ENCODE measurements at regions not wholly inside any gene's neighbourhood (a gene's known extent, or its start where the extent isn't known, plus 50 kb on each side); places are given as distances from the start of the nearest gene placed in this dataset.
"Not testable (repeated sequence)": the region's sequence is repeated elsewhere in the genome, so short reads cannot be mapped to it uniquely, and the experiment has no call there.

- FAIRE-seq = no peak
Observed at GRCh38 chr13:21228738-21229137, 52.3 kb downstream of the MRPL57 start.

- FAIRE-seq = no peak
Observed at GRCh38 chr13:21229241-21230024, 53.0 kb downstream of the MRPL57 start.

DNA sequence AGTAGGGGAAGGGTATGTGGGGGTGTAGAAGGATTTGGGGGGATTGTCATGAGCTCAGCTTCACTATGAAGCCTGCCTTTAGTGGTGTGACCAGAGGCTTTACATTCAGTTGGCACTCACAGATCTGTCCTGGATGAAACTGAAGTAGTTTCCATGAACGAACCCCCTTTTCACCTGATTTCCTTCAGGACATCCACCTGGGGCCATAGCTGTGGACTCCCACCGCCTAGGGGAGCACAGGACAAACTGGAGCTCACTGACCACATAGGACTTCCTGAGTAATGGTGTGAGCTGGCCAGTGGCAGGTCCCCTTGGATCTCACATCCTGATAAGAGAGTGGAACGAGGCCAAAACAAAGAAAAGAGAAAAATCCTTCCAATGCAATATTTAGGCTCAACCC lies 54.1 kb downstream of the MRPL57 start:
- no peak for FAIRE-seq

DNA sequence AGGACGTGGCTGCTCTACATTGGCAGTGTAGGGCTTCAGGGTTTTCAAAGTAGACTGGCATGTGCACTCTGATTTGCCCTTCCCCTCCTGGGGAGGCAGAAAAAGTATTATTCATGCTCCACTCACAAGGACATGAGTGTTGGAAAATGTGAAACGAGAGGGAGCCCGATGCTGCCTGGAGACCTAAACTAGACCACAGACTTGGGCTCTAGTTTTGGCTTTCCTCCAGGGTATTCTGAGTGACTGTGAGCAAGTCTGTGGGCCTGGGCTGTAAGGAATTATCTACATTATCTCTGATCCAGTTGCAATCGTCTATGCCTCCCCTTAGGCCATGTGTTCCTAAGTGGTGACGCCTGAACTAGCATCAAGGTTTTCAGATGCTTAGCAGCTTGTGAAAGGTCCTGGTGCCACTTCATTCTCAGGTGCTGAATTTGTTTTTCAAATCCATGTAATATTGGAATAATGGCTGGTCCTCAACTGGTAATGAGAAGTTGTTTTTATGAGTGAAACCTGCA lies 55.0 kb downstream of the MRPL57 start:
- no peak for FAIRE-seq

DNA sequence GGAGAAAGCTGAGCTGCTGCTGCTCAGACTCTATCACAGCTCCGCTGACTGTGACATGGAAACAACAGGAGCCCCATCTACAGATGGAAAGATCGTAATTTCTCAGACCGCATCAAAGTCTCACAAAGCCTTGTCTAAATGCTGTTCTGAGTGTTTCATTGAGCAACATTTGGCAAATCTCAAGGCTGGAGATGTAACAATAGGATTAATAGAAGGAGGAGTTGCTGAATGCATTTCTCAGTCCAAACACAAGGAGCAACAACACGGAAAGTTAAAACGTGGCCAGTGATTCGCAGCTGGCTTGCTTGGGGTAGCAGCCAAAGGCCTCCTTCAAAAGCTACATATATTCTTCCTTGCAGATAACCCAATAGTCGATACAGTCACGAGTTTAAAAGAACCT lies 55.7 kb downstream of the MRPL57 start:
- FAIRE-seq = no peak

GRCh38 chr13:21232599-21232998 lies 56.1 kb downstream of the MRPL57 start:
- no peak for FAIRE-seq

GRCh38 chr13:21233086-21233485 lies 56.6 kb downstream of the MRPL57 start:
- FAIRE-seq = no peak

- FAIRE-seq = no peak
Observed at GRCh38 chr13:21234526-21234925, 58.1 kb downstream of the MRPL57 start.

DNA sequence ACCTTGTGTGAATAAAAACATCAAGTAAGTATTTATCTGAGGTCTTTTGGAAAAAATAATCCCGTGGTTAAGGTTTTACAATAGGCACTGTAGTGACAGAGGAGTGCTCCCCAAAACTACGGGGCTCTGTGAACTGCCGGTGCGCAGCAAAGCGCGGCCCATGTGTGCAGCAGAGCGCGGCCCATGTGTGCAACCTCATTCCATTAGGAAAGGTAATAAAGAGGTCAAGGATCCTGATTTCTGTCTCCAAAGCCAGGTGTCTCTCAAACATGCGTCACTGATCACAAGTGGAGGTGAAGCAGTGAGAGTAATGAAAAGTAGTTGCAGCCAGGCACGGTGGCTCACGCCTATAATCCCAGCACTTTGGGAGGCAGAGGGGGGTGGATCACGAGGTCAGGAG lies 58.7 kb downstream of the MRPL57 start:
- no peak for FAIRE-seq

DNA sequence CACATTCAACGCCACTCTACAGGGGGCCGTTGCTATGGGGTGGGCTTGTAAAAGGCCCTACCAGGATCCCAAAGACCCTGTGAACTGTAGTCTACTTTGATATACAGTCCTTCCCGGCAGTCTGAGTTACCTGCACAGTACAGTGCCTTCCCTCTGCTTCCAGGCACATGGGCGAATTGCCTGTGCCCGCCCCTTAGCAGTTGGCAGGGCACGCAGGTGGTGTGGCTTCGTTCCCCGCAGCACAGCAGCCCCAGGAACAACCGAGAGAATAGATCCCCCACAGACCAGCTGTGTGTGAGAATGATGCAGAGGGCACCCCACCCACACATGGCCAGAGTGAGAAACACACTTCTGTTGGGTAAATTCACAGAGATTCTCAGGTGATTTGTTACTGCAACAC lies 60.6 kb downstream of the MRPL57 start:
- FAIRE-seq = no peak

DNA sequence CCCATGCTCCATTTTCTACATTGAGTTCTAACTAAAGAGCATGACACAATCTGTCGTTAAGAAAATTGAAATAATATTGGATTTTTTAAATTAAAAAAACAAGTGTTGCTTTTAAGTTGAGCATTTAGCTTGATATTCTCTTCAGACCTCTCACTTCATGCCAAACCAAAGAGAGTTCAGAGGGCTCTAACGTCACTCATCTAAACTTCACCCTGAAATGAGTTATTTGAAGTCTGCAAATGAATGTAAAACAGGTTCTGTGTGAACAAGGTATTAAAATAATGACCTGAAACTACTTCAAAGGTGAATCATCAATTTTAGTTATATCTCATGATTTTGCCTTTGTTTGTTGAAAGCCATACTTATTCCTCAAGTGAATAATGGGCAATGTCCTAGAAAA lies 61.8 kb downstream of the MRPL57 start:
- no peak for FAIRE-seq

DNA sequence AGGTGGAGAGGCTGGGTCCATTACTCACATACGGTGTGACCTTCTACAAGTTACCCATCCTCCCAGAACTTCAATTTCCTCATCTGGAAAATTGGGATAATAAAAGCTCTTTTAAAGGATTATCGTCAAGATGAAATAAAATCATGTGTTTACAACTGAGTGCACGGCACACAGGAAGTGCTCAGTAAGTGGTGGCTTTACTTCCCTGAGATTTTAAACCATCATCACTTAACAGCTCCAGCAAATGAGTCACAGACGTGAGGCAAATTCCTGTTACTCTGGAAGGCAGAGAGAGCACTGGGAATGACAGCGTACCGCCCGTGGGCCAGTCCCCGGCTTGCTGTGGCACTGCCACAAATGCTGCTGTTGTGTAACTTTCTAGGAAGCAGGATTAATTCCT lies 64.1 kb downstream of the MRPL57 start:
- FAIRE-seq = no peak

DNA sequence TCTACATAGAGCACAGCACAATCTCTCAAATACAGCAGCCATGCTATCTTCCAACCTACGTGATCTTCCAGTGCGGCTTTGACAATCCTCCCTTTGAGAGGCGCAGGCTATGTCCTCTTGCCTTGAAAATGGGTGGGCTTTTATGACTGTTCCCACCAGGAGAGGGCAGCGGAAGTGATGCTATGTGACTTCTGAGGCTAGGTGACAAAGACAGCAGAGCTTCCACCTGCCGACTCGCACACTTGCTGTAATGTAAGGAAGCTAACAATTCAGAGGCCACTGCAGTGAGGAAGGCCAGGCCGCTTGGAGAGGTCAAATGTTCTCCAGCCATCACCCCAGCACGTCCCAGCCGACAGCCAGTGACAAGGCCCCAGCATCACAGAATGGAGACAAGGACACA lies 65.8 kb downstream of the MRPL57 start:
- FAIRE-seq = no peak

DNA sequence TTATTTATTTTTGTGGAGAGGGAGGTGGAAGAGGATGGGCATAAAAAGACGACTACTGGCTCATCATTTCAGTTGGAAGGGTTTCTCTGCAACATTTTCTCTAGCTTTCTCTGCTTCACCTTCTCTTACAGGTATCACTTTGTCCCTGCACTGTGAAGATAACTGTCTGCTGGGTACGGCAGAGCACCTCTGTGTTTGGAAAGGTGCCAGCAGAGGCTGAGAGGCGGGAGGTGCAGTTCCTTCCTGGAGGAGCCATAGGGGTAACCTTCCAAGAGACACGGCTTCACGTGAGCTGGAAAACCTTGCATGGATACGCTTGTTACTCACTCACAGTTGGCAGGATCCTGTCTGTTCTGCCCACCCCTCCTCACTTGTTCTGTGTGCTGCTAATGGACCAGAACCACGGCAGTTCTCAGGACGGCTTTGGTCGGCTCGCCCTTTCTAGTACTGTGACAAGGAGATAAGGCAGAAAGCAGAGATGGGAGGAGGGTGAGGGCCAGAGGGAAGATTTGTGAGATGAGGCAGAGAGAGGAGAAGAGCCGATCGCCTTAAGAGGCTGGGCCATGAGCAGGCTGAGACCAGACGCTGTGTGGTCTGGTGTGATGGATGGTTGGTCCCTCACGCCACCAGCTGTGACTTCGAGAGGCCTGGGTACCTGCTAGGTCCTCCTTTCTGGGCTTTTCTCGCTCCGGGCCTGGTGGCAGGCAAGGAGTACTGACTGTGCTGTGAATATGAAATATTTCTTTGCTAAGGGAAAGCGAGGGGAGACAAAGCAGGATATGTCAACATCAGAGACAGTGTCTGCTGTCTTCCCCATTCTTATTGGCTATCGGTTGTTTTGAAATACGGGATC lies 66.8 kb downstream of the MRPL57 start:
- FAIRE-seq = no peak

DNA sequence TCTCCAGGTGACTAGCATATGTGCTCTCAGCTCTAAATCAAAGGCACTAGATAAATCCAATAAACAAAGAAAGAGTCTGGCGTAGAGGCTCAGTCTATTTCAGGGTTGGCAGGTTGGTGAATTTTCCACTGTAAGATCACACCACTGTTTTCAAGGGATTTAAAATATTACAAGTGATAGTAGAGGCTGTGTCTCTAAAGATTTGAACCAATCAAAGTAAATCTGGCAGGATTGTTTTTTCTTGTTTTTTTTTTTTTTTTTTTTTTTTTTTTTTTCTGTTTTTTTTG lies 67.4 kb downstream of the MRPL57 start:
- not testable (repeated sequence) for FAIRE-seq

GRCh38 chr13:21246761-21247452 lies 70.4 kb downstream of the MRPL57 start:
- FAIRE-seq = no peak

- no peak for FAIRE-seq
Observed at GRCh38 chr13:21256351-21256761, 79.9 kb downstream of the MRPL57 start.

- FAIRE-seq = no peak
Observed at GRCh38 chr13:21256891-21257290, 80.4 kb downstream of the MRPL57 start.

DNA sequence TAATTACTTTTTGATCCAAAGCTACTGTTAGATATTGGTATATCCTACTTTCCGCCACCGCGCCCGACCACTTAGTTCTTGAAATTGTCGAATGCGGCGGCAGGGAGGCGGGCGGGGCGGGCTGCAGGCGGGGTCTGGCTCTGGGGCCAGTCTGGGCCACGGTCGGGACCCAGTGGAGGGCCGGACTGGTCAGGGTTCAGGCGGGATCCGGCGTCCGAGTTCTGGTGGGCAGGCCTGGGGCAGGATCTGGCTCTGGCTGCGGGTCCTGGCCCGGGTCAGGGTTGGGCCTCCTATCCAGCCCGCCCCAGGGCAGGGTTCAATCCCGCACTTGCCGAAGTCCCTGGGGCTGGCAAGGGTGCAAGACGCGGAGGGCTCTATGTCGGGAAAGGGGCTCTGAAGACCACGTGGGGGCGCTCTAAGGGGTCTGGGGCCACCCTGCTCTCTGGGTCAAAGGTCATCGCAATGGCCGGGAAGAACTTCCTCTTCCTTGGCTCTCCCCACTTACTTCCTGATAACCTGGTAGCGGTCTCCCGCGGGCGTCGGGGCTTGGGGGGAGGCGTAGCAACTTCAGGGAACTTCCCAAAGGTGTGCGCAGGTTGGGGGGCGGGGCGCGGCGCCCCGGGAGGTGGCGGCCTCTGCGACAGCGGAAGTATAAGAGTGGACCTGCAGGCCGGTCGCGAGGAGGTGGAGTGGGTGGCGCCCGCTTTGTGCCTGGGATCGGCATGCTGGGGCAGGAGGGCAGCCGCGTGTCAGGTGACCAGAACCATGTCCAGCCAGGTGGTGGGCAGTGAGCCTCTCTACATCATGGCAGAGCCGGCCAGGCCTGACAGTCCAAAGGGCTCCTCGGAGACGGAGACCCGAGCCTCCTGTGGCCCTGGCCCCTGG lies 83.4 kb downstream of the MRPL57 start:
- FAIRE-seq = no peak

DNA sequence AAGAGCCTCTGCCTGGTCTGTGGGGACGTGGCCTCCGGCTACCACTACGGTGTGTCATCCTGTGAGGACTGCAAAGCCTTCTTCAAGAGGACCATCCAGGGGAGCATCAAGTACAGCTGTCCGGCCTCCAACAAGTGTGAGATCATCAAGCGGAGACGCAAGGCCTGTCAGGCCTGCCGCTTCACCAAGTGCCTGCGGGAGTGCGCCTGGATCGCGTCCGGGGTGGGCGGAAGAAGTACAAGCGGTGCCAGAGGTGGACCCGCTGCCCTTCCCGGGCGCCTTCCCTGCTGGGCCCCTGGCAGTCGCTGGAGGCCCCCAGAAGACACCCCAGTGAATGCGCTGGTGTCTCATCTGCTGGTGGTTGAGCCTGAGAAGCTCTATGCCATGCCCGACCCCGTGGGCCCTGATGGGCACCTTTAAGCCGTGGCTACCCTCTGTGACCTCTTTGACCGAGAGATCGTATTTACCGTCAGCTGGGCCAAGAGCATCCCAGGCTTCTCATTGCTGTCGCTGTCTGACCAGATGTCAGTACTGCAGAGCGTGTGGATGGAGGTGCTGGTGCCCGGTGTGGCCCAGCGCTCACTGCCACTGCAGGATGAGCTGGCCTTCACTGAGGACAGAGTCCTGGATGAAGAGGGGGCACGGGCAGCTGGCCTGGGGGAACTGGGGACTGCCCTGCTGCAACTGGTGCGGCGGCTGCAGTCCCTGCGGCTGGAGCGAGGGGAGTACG lies 84.3 kb downstream of the MRPL57 start:
- FAIRE-seq = not testable (repeated sequence)

GRCh38 chr13:21261487-21262216 lies 85.2 kb downstream of the MRPL57 start:
- not testable (repeated sequence) for FAIRE-seq

All from A204.1 (cell line).